Esophagus squamous epithelium (tissue), 4 donors: ENCODE measurements at regions not wholly inside any gene's neighbourhood (a gene's known extent, or its start where the extent isn't known, plus 50 kb on each side); places are given as distances from the start of the nearest gene placed in this dataset.

Source experiments
- POLR2A ChIP-seq, 4 donors: fragments of 450-650 bp; IDR thresholded peaks; one replicate each; pipeline ENCODE4 v1.6.1; 2017; ENCODE audit warnings: antibody characterized with exemption in 4 of 4, mild to moderate bottlenecking in 4 of 4, moderate library complexity in 3 of 4
- TF ChIP-seq, protein P1 (sequence below), 6 experiments: fragments of 450-650 bp in 4 of 6; fragments of 200-600 bp in 2 of 6; sonication (generic) in 2 of 6; IDR thresholded peaks; one replicate each; pipeline ENCODE4 v1.5.1; 2016 to 2019; ENCODE audit warnings: antibody characterized with exemption in 6 of 6, mild to moderate bottlenecking in 4 of 6, moderate library complexity in 4 of 6

DNA sequence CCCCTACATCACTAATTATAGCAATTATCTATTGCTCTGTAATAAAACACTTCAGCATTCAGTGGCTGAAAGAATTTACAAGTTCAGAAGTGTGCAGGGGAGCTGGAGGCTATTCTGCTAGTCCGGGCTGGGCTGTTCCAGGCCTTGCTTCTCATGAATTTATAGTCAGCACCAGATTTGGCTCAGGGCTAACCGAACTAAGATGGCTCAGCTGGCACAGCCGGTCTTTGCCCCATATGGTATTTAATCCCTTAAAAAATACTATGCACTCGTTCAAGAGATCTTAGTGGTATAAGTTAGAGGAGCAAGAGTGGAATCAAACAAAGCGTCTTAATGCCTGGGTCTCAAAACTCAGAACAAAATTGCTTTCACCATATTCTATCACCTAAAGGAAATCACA lies 932.9 kb downstream of the XPNPEP1 start:
- TF ChIP-seq, protein P1, sequence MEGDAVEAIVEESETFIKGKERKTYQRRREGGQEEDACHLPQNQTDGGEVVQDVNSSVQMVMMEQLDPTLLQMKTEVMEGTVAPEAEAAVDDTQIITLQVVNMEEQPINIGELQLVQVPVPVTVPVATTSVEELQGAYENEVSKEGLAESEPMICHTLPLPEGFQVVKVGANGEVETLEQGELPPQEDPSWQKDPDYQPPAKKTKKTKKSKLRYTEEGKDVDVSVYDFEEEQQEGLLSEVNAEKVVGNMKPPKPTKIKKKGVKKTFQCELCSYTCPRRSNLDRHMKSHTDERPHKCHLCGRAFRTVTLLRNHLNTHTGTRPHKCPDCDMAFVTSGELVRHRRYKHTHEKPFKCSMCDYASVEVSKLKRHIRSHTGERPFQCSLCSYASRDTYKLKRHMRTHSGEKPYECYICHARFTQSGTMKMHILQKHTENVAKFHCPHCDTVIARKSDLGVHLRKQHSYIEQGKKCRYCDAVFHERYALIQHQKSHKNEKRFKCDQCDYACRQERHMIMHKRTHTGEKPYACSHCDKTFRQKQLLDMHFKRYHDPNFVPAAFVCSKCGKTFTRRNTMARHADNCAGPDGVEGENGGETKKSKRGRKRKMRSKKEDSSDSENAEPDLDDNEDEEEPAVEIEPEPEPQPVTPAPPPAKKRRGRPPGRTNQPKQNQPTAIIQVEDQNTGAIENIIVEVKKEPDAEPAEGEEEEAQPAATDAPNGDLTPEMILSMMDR (IDR thresholded peaks at IDR 0.05) = no peak
- TF ChIP-seq POLR2A (IDR thresholded peaks at IDR 0.05) = no peak
